GM21737 (cell line): ENCODE measurements at regions not wholly inside any gene's neighbourhood (a gene's known extent, or its start where the extent isn't known, plus 50 kb on each side); places are given as distances from the start of the nearest gene placed in this dataset.
"Not testable (repeated sequence)": the region's sequence is repeated elsewhere in the genome, so short reads cannot be mapped to it uniquely, and the experiment has no call there.

ENCODE experiments used
- ATAC-seq: cut with Tn5 transposase; IDR thresholded peaks from one replicate; pipeline ENCODE4 v1.9.1; 2021; ENCODE audit warnings: mild to moderate bottlenecking, moderate library complexity; ENCODE audit not compliant: unreplicated experiment

DNA sequence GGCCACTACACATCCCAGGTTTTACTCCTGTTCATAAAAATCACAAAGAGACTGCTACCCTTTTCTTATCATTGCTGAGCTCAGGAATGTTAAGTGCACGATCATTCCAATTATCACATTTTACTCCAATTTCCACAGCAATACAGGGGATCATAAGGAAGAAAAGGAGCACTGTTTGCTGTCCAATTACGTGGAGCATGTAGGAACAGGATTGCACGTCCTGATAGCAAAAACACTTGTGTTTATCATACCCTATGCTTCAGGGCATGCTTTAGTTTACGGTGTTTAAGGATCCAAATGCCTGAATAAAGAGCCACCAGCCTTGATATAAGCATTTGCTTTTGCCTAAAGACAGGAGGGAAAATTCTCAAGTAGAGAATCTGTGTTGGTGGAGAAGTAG is 155.4 kb upstream of the EGLN3 start:
- no peak for ATAC-seq

DNA sequence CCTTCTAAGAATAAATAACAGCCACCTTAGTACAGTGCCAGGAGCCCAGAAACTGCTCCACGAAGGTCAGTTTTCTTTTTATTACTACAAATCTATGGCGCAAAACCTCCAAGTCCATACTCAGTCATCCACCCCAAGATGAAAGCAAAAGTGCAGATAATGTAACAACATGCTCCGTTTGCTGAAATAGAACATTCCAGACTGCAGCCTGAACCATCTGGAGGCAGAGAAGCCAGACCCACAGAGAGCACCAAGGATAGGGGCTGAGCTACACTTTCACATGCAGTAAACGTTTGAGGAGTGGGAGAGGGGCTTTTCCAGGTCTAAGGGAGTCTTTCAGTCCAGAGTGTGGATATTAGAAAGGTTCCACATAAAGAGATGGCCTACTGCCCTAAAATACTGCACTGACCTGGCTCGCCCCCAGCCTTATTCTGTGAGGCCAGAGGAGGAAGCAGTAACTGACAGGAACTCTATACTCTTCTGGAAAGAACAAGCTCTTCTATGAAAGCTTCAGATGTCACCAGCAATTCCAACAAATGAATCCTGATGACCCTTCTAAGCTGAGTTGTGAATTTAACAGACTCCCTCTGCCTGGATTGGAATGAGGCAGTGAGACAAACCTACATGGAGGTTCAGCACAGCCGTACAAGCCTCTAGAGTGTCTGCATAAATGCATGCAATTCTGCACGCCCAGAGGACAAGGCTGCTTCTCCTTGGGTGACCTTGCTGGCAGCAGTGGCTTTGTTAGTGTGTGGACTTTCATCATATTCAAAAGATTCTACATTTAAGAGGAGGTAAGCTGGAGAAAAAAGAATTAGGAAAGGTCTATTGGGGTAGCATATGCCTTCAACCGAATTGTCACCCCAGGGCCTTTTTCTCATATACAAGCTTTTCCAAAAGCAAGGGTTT is 153.9 kb upstream of the EGLN3 start:
- no peak for ATAC-seq

DNA sequence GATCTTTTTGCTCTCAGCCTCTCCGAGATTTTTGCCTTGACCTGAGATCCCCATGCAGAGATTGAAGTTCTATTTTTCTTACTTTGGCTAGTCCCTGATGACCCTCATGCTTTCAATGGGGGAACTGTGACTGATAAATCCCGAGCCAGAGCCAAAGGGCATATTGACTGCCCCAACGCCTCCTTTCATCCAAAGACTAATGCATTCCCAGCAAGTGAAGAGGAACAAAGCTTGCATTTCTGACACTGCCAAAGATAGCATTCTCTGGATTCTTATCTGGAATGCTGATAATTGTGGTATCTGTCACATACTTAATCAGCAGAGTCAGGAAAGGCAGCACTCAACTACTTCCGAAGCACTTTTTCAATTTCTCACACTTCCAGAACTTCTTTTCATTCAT is 152.3 kb upstream of the EGLN3 start:
- ATAC-seq, result no peak

DNA sequence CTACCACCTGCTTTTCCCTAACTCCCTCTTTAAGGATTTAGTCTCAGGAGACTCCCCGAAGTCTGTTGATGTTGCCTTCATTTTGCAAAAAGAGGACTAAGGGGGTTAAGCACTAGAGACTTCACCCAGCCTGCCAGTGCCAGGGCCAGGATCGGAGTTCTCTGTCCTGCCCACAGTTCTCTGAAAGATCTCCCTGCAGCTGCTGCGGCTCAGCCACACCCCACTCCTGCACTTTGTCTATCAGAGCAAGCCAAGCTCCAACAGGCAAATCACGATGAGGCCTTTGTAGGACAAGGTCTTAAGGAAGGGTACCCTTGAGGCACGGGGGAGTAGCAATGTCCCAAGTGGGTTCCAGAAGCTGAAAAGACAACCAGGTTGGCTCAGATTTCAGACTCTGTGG is 148.8 kb upstream of the EGLN3 start:
- ATAC-seq, result no peak

DNA sequence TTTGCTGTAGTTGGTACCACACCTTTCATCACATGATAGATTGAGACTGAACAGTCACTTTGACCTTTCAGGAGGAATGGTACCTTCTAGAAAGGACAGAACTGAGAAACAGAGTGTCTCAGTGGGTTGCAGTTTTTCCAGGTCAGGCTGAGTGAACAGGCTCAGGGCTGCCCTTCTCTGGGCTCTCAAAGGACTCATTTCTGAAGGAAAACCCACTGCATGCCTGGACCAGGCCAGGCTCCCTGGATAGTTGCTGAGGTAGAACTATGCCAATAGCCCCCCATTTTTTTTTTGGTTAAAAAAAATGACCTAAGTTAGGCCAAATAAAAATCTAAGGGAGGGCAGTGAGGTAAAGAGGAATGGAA is 148.1 kb upstream of the EGLN3 start:
- ATAC-seq, result no peak

DNA sequence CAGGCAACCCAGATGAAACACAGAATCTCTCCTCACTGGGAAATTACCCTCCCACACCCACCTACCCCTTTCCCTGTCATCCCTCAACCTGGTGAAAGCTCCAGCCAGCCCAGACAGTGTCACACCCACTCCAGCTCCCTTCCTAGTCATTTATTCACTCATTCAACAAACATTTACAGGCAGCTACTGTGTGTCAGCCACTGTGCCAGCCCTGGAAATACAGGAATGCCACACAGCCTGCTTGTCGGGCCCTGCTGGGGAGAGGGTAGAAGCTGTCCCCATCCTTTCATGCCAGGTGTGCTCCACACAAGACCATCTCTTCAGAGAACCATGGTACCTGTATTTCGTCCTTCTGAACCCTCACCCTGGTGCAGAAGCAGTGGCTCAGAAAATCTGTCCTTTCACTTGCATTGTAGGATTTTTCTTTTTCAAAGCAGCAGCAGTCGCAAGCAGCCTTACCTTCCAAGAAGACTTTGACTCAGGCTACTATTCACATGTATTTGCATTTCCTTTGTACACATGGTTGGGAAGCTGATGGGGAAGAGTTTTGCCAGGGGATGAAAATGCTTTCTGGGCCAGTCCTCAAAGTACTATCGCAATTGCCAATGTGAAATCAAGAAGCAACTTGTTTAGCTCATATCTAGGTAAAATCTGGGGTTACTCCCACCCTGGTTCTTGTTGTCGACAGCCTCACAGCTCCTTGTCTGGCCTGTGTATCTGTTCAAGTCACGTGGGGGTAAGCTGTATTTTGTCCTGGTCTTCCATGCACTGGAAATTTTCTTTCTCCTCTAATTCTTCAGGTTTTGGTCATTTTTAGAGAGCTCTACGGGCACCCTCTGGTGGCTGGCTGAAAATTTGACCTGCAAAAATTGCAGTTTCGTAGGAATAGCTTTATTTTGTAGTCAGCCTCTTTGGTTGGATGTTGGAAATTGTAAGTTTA is 147.4 kb upstream of the EGLN3 start:
- ATAC-seq, result no peak

DNA sequence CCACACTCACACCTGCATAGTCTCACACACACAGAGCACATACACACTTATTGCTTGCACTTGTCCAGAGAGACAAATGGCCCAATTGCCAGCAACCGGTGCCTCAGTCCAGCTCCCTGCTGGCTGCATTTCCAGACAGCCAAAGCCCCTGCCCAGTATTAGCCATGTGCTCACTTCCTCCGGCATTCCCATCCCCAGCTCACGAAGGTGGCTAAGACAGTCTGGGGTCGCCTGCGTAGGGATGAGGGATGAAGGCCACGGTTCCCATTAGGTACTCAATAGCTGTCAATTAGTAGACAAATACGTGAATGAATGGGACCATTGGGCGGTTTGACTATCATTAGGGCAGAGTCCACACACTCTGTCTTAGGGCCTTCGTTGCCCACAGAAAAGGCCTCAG is 146.8 kb upstream of the EGLN3 start:
- ATAC-seq, result no peak

DNA sequence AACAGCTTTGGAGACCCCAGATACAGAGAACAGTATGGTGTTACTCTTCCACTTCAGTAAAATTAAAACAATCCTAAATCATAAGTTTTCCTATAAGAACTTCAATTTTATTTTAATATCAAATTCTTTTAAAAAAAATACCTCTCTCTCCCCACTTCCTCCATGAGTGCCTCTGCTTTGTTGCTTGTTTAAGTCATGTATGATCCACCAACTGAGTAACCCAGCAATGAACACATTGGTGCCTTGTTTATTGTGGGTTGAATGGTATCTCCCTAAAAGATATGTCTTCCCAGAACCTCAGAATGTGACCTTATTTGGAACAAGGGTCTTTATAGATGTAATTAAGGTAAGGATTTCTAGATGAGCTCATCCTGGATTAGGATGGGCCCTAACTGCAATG is 143.5 kb upstream of the EGLN3 start:
- ATAC-seq, result no peak

DNA sequence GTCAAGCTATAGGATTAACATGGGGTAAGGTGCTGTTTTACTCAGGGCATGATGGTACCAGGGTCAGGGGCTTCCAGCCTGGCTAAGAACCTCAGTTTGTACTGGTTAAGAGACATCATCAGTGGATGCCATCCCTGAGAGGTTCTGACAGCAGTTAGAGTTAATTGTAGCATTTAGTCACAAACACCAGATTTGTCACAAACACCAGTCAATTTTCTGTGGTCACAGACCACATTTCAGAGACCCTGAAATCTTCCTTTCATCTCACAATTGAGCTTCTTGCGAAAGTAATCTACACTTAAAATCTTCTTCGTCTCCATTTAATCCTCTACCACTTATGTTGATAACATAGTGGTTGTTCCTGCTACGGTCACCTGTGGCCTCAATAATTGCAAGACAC is 143.0 kb upstream of the EGLN3 start:
- ATAC-seq, result no peak

DNA sequence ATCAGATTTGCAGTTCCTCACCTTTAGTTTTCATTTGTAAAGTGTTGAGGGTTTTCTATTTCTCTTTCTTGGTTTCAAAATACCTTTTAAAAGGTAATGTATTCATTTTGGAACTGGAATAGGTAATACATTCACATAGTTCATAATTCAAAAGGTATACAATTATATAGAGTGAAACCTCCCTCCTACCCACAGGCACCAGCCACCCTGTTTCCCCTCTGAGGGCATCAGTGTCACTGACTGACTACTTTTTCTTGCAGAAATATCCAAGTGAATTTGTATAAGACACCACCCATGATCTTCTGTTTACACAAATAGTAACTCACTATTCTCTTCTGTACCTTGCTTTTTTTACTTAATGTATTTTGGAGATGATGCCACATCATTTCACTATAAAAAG is 139.6 kb upstream of the EGLN3 start:
- no peak for ATAC-seq

DNA sequence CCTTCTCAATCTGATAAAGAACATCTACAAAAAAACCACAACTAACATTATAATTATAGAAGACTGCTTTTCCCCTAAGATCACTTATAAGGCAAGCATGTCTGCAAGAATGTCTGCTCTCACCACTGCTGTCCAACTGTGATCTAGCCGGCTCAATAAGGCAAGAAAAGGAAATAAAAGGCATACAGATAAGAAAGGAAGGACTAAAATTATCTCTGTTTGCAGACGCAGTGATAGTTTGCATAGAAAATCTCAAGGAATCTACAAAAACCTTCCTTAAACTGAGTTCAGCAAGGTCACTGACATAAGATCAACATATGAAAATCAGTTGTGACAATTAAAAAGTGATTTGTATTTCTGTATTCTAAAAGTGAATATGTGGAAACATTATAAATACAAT is 138.0 kb upstream of the EGLN3 start:
- no peak for ATAC-seq

DNA sequence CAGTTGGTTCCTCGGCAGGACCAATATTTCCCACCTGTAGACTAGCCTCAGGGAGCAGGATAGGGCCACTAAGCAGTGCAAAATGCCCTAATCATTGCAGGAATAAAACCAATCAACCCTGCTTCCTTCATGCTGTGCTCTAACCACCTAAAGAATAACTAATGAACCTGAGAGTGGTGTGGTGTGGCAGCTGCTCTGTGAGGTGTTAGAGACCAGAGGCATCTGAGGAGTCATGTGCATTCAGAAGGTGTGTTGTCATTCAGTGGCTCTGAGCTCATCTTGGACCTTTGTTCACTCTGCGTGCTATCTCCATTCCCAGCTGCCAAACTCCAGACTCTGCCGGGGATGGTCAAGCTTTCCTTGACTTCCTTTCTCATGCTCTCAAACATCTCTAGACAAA is 136.7 kb upstream of the EGLN3 start:
- ATAC-seq, result no peak

DNA sequence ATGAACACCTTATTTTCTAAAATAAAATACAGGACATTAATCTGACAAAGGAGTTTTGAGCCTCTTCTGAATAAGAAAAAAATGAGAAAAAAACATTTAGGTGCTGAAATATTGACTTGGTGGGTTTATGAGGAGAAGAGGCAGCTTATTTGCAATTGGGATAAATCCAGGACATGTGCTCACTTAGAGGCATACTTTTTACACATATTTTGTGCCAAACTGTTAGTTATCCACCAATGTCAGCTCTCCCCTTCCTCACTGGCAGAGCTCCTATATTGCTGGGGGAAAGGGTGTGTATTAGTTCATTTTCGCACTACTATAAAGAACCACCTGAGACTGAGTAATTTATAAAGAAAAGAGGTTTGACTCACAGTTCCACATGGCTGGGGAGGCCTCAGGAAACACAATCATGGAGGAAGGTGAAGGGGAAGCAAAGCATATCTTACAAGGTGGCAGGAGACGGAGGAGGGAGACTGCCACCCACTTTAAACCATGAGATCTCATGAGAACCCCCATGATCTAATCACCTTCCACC is 135.4 kb upstream of the EGLN3 start:
- no peak for ATAC-seq

DNA sequence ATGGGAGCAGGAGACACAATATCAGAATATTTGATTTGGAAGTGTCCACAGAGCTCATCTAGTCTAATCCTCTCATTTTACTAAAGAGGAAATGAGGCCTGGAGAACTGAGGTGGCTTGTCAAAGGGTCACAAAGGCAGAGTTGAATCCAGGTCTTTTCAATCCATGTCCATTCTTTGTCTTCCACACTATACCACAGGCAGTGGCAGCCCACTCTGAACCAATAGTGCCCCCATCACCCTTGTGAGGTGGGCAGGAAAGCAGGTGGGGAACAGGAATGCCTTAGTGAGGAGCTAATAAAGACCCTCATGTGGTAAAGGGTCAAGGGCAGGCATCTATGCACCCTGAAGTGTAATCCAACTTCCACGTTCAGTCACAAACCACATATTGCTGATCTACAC is 134.8 kb upstream of the EGLN3 start:
- no peak for ATAC-seq

DNA sequence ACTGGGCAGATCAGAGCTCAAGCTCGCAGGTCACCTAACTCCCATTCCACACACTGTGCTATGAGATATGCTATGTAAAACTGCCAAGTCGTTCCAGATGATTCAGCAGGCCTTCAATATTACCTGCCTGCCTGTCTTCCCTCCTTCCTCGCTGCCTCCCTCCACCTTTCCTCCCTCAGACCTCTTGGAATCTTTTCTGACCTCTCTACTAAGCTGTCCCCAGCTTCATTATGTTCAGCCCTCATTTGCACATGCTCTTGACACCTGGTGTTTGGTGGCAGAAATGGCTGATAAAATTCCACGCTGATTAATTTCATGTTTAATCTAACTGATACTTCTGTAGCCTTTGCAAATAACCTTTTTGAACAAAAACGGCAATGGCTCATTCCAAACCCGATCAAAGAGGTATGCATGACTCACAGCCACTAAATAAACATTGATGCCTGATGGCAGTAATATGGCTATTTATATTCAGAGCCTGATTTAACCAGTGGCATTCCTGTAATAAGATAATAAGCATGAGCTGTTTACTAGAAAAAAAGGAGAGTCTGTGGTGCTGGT is 130.8 kb upstream of the EGLN3 start:
- no peak for ATAC-seq

DNA sequence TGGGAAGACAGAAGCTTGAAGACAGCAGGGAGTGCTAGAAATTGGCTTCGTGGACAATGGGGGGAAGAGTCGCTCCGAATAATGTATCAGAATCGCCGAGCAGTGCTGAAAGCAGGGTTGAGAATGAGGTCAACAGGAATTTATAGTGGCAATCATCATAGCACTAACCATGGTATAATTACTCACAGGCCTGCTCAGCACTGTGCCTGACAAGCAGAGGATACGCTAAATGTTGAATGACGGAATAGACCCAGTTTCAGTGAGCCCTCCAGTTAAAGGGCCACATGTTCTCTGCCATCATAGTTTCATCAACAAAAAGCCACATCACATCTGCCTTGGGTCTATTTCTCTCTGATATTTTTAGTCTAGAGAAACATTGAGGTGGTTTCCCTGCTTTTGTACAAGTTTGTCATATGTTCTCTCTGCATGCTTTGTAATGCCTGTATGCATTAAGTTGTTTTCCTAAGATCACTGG is 130.3 kb upstream of the EGLN3 start:
- ATAC-seq, result no peak

DNA sequence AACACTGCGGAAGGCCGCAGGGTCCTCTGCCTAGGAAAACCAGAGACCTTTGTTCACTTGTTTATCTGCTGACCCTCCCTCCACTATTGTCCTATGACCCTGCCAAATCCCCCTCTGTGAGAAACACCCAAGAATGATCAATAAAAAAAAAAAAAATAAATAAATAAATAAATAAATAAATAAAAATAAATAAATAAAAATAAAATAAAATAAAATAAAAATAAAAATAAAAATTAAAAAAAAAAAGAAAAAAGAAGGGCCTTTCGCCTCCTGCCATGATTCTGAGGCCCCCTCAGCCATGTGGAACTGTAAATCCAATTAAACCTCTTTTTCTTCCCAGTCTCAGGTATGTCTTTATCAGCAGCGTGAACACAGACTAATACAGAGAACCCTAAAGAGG is 128.8 kb upstream of the EGLN3 start:
- not testable (repeated sequence) for ATAC-seq

DNA sequence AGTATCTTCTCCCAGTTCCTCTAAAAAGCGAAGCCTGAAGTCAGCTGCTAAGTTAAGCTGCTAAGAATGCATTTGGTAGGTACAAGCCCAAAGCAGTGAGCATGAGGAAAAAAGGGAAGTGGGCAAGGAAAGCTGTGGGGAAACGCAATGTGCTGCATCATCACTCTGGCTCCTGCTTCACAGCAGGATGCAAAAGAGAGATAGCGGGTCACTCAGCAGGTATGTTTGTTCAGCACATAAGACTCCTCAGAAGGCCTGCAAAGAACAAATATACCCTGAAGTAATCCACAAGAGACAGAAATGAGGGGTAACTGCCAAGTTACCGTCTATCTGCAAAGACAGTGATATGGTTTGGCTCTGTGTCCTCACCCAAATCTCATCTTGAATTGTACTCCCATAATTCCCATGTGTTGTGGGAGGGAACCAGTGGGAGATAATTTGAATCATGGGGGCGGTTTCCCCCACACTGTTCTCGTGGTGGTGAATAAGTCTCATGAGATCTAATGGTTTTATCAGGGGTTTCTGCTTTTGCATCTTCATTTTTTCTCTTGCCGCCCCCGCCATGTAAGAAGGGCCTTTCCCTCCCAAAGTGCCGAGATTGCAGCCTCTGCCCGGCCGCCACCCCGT is 127.4 kb upstream of the EGLN3 start:
- no peak for ATAC-seq

DNA sequence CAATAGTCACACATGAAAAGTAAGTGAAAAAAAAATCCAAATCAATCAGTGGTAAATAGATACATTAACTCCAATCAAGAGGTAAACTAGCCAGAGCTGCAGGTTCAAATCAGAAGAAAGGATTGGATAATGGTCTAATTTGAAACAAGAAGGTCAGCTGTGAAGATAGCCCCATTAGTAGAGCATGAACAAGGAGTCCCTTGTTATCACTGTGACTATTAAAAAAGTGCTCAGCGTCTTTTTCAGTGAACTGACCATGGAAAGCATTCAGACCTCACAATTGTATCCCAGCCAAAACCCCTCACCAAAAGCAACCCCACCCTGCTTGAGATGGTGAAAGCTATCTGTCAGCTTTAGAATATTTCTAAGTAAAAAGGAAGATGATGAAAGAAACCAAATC is 125.0 kb upstream of the EGLN3 start:
- ATAC-seq, result no peak

DNA sequence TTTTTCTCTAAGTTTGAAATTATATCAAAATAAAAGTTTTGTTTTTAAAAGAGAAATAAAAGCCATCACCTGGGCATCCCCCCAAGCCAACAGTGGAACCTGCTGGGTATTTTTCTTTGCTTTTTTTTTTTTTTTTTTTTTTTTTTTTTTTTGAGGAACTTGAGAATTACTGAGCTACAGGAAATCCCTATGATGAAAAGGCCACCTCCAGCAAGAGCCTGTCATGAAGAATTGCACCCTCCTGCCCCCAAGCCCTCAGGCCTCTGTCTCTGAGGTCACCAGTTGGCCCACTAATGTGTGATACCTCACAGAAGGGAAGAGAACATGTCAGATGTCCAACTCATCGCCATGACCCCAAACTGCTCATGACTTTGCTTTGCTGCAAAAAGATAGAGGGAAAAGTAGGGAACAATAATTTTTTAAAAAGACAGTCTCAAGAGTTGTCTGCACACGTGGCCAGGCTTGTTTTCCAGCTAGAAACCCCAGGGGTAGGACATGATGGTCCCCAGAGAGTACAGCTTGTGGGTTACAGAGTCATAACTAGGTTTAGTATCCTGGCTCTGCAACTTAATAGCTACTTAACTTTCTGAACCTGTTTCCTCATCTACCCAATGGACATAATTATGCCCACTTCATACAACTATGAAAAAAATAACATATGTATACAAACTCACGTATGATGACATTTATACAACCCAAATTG is 124.3 kb upstream of the EGLN3 start:
- no peak for ATAC-seq
